ENCODE measurements at regions not wholly inside any gene's neighbourhood (a gene's known extent, or its start where the extent isn't known, plus 50 kb on each side); places are given as distances from the start of the nearest gene placed in this dataset.

GRCh38 chrX:66889418-66889817 lies 250.5 kb upstream of the EDA2R start:
- Histone ChIP-seq H3K4me1 (ENCODE audit: control insufficient read depth, insufficient read depth, low read length) (no peaks in the 10 kb centered on the region), H3K36me3 (ENCODE audit: control insufficient read depth, insufficient read depth, low read length) (no peaks in the 10 kb centered on the region), H3K27ac (ENCODE audit: low read depth, low read length) (no peak overlapping the region), H3K4me3 (ENCODE audit: low read length) (no peak overlapping the region), H3K9ac (ENCODE audit: extremely low read depth, low read length, poor library complexity, severe bottlenecking) (no peak overlapping the region), H3K9me3 (ENCODE audit: control insufficient read depth, low read length) (no peaks in the 10 kb centered on the region), H3K27me3 (ENCODE audit: control insufficient read depth, insufficient read depth, low read length, poor library complexity, severe bottlenecking) (no peaks in the 10 kb centered on the region)
- no peak for TF ChIP-seq CTCF (conservative IDR thresholded peaks at IDR 0.05)
- no peaks in the 10 kb centered on the region for H3K36me3 Mint-ChIP-seq (ENCODE audit: low read depth)
- no peaks in the 10 kb centered on the region for H3K4me1 Mint-ChIP-seq
- H3K27me3 Mint-ChIP-seq (ENCODE audit: insufficient read depth) = no peaks in the 10 kb centered on the region
- no peak for DNase-seq
- peaks cover 27% of the 10 kb centered on the region for H3K9me3 Mint-ChIP-seq
- no peak overlapping the region for H3K27ac Mint-ChIP-seq
- WGBS, 2 experiments (ENCODE audit: insufficient coverage in 1 of 2, insufficient read length in 1 of 2) = 93% methylated on average over 2 of the region's 2 CpGs; no CpG with 5 or more reads in 1 of the 2 experiments
- no peak overlapping the region for H3K4me3 Mint-ChIP-seq

DNA sequence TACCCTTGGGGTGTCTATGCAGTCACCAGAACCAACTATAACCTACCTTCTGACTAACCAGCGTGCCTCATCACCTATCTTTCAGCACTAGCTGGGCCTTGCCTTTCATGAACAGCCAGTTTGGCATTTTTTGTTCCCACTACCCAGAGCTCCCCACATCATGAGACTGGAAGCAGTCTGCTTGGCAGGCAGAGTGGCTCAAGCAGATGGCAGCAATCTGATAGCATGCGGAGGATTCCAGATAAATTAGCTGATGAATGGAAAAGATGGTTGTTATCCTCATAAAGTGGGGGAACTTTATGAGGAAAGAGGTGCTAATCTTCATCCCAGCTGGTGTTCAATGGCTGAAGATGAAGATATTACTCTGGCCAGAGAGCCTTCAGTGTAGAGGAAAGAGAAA lies 243.2 kb upstream of the EDA2R start:
- WGBS, 2 experiments (ENCODE audit: insufficient coverage in 1 of 2, insufficient read length in 1 of 2) = 86 to 100% methylated on average over 1 to 2 of the region's 2 CpGs
- Mint-ChIP-seq H3K9me3 (peaks cover 31% of the 10 kb centered on the region), H3K27me3 (ENCODE audit: insufficient read depth) (no peaks in the 10 kb centered on the region), H3K36me3 (ENCODE audit: low read depth) (no peaks in the 10 kb centered on the region), H3K27ac (no peak overlapping the region), H3K4me3 (no peak overlapping the region), H3K4me1 (no peaks in the 10 kb centered on the region)
- Histone ChIP-seq H3K27ac (ENCODE audit: low read depth, low read length) (no peak overlapping the region), H3K4me3 (ENCODE audit: low read length) (no peak overlapping the region), H3K4me1 (ENCODE audit: control insufficient read depth, insufficient read depth, low read length) (no peaks in the 10 kb centered on the region), H3K9ac (ENCODE audit: extremely low read depth, low read length, poor library complexity, severe bottlenecking) (no peak overlapping the region), H3K36me3 (ENCODE audit: control insufficient read depth, insufficient read depth, low read length) (no peaks in the 10 kb centered on the region), H3K9me3 (ENCODE audit: control insufficient read depth, low read length) (no peaks in the 10 kb centered on the region), H3K27me3 (ENCODE audit: control insufficient read depth, insufficient read depth, low read length, poor library complexity, severe bottlenecking) (no peaks in the 10 kb centered on the region)
- DNase-seq = no peak
- TF ChIP-seq CTCF (conservative IDR thresholded peaks at IDR 0.05) = no peak

- no peak overlapping the region for H3K9ac ChIP-seq (ENCODE audit: extremely low read depth, low read length, poor library complexity, severe bottlenecking)
- H3K36me3 ChIP-seq (ENCODE audit: control insufficient read depth, insufficient read depth, low read length) = no peaks in the 10 kb centered on the region
- no peaks in the 10 kb centered on the region for H3K4me1 ChIP-seq (ENCODE audit: control insufficient read depth, insufficient read depth, low read length)
- Mint-ChIP-seq H3K4me3 (no peak overlapping the region), H3K36me3 (ENCODE audit: low read depth) (no peaks in the 10 kb centered on the region), H3K9me3 (peaks cover 33% of the 10 kb centered on the region), H3K27ac (no peak overlapping the region), H3K27me3 (ENCODE audit: insufficient read depth) (no peaks in the 10 kb centered on the region), H3K4me1 (no peaks in the 10 kb centered on the region)
- no peaks in the 10 kb centered on the region for H3K27me3 ChIP-seq (ENCODE audit: control insufficient read depth, insufficient read depth, low read length, poor library complexity, severe bottlenecking)
- no peak for DNase-seq
- 67 to 90% methylated on average over 2 of the region's 2 CpGs for WGBS, 2 experiments (ENCODE audit: insufficient coverage in 1 of 2, insufficient read length in 1 of 2)
- no peak for TF ChIP-seq CTCF (conservative IDR thresholded peaks at IDR 0.05)
- H3K9me3 ChIP-seq (ENCODE audit: control insufficient read depth, low read length) = no peaks in the 10 kb centered on the region
- no peak overlapping the region for H3K4me3 ChIP-seq (ENCODE audit: low read length)
- H3K27ac ChIP-seq (ENCODE audit: low read depth, low read length) = no peak overlapping the region
These were observed 237.9 kb upstream of the EDA2R start for GRCh38 chrX:66876776-66877175.

Data from endodermal cell (in vitro differentiated cells).